HEK293 (cell line): ENCODE measurements at regions not wholly inside any gene's neighbourhood (a gene's known extent, or its start where the extent isn't known, plus 50 kb on each side); places are given as distances from the start of the nearest gene placed in this dataset.

Experiments used
- CTCF ChIP-seq: fragments of 450-650 bp; formaldehyde crosslinking; IDR thresholded peaks from 2 replicates; pipeline ENCODE4 v1.5.1; 2016; ENCODE audit warnings: missing biosample characterization, missing genetic modification characterization
- TCF7L2 ChIP-seq: IDR thresholded peaks from 2 replicates; pipeline ENCODE4 v1.6.1; 2011; ENCODE audit warnings: low read depth, mild to moderate bottlenecking, inconsistent platforms, low read length, moderate library complexity, borderline replicate concordance
- YY1 ChIP-seq: fragments of 450-650 bp; formaldehyde crosslinking; IDR thresholded peaks from 2 replicates; pipeline ENCODE4 v1.5.1; 2018; ENCODE audit warnings: missing biosample characterization, missing genetic modification characterization
- ZBTB6 ChIP-seq: fragments of 450-650 bp; formaldehyde crosslinking; IDR thresholded peaks from 2 replicates; pipeline ENCODE4 v1.5.1; 2017; ENCODE audit warnings: missing biosample characterization, missing genetic modification characterization
- ZNF311 ChIP-seq: fragments of 450-650 bp; formaldehyde crosslinking; IDR thresholded peaks from 2 replicates; pipeline ENCODE4 v1.5.1; 2017; ENCODE audit warnings: missing biosample characterization, missing genetic modification characterization, borderline replicate concordance
- ZNF398 ChIP-seq: fragments of 450-650 bp; formaldehyde crosslinking; IDR thresholded peaks from 2 replicates; pipeline ENCODE4 v1.5.1; 2017; ENCODE audit warnings: missing biosample characterization, missing genetic modification characterization
- ZNF426 ChIP-seq: fragments of 450-650 bp; formaldehyde crosslinking; IDR thresholded peaks from 2 replicates; pipeline ENCODE4 v1.5.1; 2017; ENCODE audit warnings: missing biosample characterization, missing genetic modification characterization, mild to moderate bottlenecking, inconsistent platforms, moderate library complexity

GRCh38 chr1:101382135-101382534 lies 145.3 kb downstream of the S1PR1 start:
- TF ChIP-seq YY1 (tag by site-specific recombination) (no peak), TCF7L2 (no peak), CTCF (no peak), ZNF398 (no peak), ZBTB6 (tag by site-specific recombination) (no peak), ZNF311 (tag by site-specific recombination) (no peak), ZNF426 (tag by site-specific recombination) (no peak)
